Motor neuron (in vitro differentiated cells): ENCODE measurements at regions not wholly inside any gene's neighbourhood (a gene's known extent, or its start where the extent isn't known, plus 50 kb on each side); places are given as distances from the start of the nearest gene placed in this dataset.

Experiments used
- ATAC-seq, 8 experiments: fragments of 200-7000 bp; cut with Tn5 transposase; replicated peaks in 6 of 8; 2 replicates each; pipeline ENCODE4 v1.8.0; 2021; ENCODE audit warnings: mild to moderate bottlenecking in 8 of 8, moderate library complexity in 8 of 8
- H3K27ac ChIP-seq, 2 donors: fragments of 250-450 bp; sonication (Bioruptor Pico); 2 replicates each; pipeline ENCODE4 v1.9.0; 2021; ENCODE audit warnings: antibody characterized with exemption in 2 of 2, mild to moderate bottlenecking in 2 of 2, moderate library complexity in 1 of 2
- H3K4me1 ChIP-seq, 2 donors: fragments of 250-450 bp; sonication (Bioruptor Pico); replicated peaks in 1 of 2; 2 replicates each; pipeline ENCODE4 v1.6.1; 2021; ENCODE audit warnings: antibody characterized with exemption in 2 of 2, mild to moderate bottlenecking in 2 of 2, moderate library complexity in 1 of 2
- H3K4me3 ChIP-seq, 5 donors: fragments of 250-450 bp; sonication (Bioruptor Pico); 2 replicates each; pipeline ENCODE4 v1.9.0; 2021; ENCODE audit warnings: antibody characterized with exemption in 5 of 5, mild to moderate bottlenecking in 5 of 5, moderate library complexity in 4 of 5
- WGBS, 10 experiments: fragments of 450-650 bp; shearing (Covaris generic); methylation state at CpG; one replicate each; pipeline ENCODE4 v1.0.0; 2022; 5-methylcytosine and 5-hydroxymethylcytosine counted together
- in situ Hi-C, 9 experiments: fragments of 400-800 bp; cut with MboI; loops; one replicate each; pipeline ENCODE4 v1.15.0; 2021; ENCODE audit warnings: low sequenced_read_pairs in 9 of 9, low pct_unique_long_range_greater_than_20kb in 2 of 9; ENCODE audit not compliant: unreplicated experiment in 9 of 9

GRCh38 chr9:96047116-96047639, 171.7 kb downstream of the ERCC6L2 start:
- Histone ChIP-seq H3K27ac (peak overlapping the region in 1 of 2 donors; percentile 71), H3K4me3 (no peak overlapping the region), H3K4me1 (peaks cover 26 to 38% of the 10 kb centered on the region in 2 donors)
- in situ Hi-C loops: no loop called here
- ATAC-seq: no peak
- WGBS, 10 experiments: 0 to 93% (median 70%) methylated on average over 1 to 9 of the region's 16 CpGs; no CpG with 5 or more reads in 3 of the 10 experiments

GRCh38 chr9:96045811-96046210, 170.3 kb downstream of the ERCC6L2 start:
- no peak for ATAC-seq
- in situ Hi-C loops: no loop called here
- peaks cover 36 to 51% of the 10 kb centered on the region in 2 donors for H3K4me1 ChIP-seq
- no peak overlapping the region for H3K4me3 ChIP-seq
- WGBS, 10 experiments: 0 to 100% (median 90%) methylated on average over 1 to 4 of the region's 5 CpGs
- no peak overlapping the region for H3K27ac ChIP-seq

DNA sequence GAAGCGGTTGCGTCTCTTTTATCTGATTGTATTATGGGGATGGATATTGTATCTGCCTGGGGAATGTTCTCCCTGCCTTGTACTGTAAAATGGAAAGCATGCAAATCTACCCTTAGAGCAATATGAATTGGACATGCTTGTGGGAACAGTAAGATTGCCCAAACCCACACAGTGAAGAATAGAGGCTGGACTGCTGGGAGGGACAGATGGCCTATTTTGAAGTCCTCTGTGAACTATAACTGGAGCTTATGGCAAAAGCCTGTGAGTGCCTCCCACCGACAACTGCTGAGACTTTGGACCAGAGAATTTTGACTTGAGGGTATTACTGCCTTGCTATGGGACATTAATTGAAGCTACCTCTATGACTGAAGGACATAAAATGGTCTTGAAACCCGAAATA, 168.9 kb downstream of the ERCC6L2 start:
- Histone ChIP-seq H3K4me1 (peaks cover 45 to 53% of the 10 kb centered on the region in 2 donors), H3K4me3 (no peak overlapping the region), H3K27ac (no peak overlapping the region)
- WGBS, 10 experiments: 45 to 100% (median 90%) methylated on average over 2 to 4 of the region's 4 CpGs; no CpG with 5 or more reads in 2 of the 10 experiments
- in situ Hi-C loops: no loop called here
- no peak for ATAC-seq

- in situ Hi-C loops: no loop called here
- H3K4me1 ChIP-seq: peaks cover 19 to 26% of the 10 kb centered on the region in 2 donors
- ATAC-seq: peak; percentile 70 to 87 (median 76)
- 7 to 52% (median 36%) methylated on average over 1 to 14 of the region's 21 CpGs; no CpG with 5 or more reads in 1 of the 10 experiments for WGBS, 10 experiments
- H3K4me3 ChIP-seq: no peak overlapping the region
- peak overlapping the region; percentile 7 to 51 for H3K27ac ChIP-seq
These were observed 165.3 kb downstream of the ERCC6L2 start for GRCh38 chr9:96040591-96041461.

DNA sequence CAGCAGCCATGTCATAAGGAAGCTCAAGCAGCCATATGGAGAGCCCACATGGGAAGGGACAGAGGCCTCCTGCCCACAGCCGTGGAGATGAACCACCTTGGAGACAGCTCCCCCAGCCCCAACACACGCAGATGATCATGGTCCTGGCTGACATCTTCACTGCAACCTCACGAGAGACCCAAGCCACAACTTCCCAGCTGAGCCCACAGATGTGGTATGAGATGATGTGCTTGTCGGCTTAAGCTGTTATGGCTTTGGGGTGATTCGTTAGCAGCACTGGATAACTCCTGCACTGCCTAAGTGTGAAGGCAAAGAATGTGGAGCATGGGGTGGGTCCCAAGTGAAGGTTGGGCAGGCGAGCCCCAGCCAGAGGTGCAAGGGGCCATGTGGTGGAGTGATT, 163.4 kb downstream of the ERCC6L2 start:
- no peak overlapping the region for H3K27ac ChIP-seq
- in situ Hi-C loops: no loop called here
- 60 to 100% (median 100%) methylated on average over 1 to 3 of the region's 6 CpGs; no CpG with 5 or more reads in 3 of the 10 experiments for WGBS, 10 experiments
- peaks cover 19 to 28% of the 10 kb centered on the region in 2 donors for H3K4me1 ChIP-seq
- ATAC-seq: no peak
- H3K4me3 ChIP-seq: no peak overlapping the region

- H3K4me3 ChIP-seq: no peak overlapping the region
- H3K4me1 ChIP-seq: peaks cover 19 to 29% of the 10 kb centered on the region in 2 donors
- in situ Hi-C loops: no loop called here
- H3K27ac ChIP-seq: no peak overlapping the region
- no peak for ATAC-seq
- WGBS, 10 experiments: 20 to 100% (median 87%) methylated on average over 1 to 5 of the region's 7 CpGs; no CpG with 5 or more reads in 2 of the 10 experiments
These were observed 162.8 kb downstream of the ERCC6L2 start for GRCh38 chr9:96038271-96038670.

DNA sequence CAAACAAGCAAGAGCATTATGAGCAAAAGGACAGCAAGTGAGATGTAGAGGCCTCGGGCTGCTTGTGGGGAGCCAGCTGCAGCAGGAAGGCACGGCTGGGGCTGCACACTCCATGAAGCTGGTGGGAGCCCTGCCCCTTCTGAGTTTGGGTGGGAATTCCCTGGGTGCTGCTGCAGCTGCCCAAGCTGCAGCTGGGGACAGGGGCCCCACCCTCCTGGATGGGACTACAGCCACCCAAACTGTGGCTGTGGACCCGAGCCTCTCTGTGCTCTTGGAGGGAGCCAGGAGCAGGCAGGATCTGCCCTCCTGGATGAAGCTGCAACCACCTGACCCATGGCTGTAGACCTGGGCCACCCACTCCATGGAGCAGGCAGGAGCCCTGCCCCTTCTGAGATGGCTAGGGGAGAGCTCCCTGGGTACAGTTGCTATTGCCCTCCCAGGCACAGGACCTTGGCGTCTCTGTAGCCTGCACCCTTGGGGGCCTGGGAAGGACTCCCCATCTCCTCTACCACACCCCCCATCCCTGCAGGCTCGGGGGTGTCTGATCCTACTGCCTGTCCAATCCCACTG, 159.1 kb downstream of the ERCC6L2 start:
- in situ Hi-C loops: no loop called here
- no peak overlapping the region for H3K27ac ChIP-seq
- H3K4me1 ChIP-seq: peaks cover 0 to 3% of the 10 kb centered on the region in 2 donors
- WGBS, 10 experiments: 0 to 100% (median 67%) methylated on average over 1 to 3 of the region's 5 CpGs; no CpG with 5 or more reads in 6 of the 10 experiments
- no peak overlapping the region for H3K4me3 ChIP-seq
- ATAC-seq: peak in 1 of 8 experiments; percentile 22

DNA sequence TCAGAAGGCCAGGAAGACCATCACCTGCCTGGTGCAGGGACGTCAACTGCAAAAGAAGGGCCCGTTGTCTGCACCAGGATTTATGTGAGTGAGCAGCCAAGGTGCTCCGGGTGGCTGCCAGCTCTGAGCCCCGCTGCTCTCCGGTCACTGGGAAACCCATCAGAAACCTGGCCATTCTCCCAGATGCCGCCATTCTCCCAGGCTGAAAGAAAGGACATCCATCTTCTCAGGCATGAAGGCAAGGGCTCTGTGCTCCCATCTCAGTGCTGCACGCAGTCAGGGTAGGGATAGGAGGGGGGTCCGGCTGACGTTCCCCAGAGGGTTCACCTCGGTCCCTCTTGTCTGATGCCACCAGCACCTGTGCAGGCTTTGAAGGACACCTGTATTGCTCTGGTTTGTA, 158.4 kb downstream of the ERCC6L2 start:
- in situ Hi-C loops: no loop called here
- no peak overlapping the region for H3K27ac ChIP-seq

GRCh38 chr9:96031916-96032534, 156.5 kb downstream of the ERCC6L2 start:
- peaks cover 0 to 9% of the 10 kb centered on the region in 2 donors for H3K4me1 ChIP-seq
- H3K4me3 ChIP-seq: no peak overlapping the region
- in situ Hi-C loops: no loop called here
- H3K27ac ChIP-seq: no peak overlapping the region
- 40 to 94% (median 75%) methylated on average over 1 to 10 of the region's 15 CpGs; no CpG with 5 or more reads in 3 of the 10 experiments for WGBS, 10 experiments
- no peak for ATAC-seq

More for the DNA sequence above, 158.4 kb downstream of the ERCC6L2 start:
- H3K4me3 ChIP-seq: no peak overlapping the region
- peaks cover 0 to 3% of the 10 kb centered on the region in 2 donors for H3K4me1 ChIP-seq
- peak in 2 of 8 experiments; percentile 56 to 77 for ATAC-seq
- WGBS, 10 experiments: 71 to 90% (median 83%) methylated on average over 2 to 7 of the region's 10 CpGs; no CpG with 5 or more reads in 5 of the 10 experiments

GRCh38 chr9:96031366-96031824, 155.9 kb downstream of the ERCC6L2 start:
- peak in 6 of 8 experiments; percentile 25 to 95 (median 72) for ATAC-seq
- Histone ChIP-seq H3K4me1 (peaks cover 0 to 10% of the 10 kb centered on the region in 2 donors), H3K27ac (no peak overlapping the region), H3K4me3 (no peak overlapping the region)
- in situ Hi-C loops: no loop called here
- WGBS, 10 experiments: 0 to 100% (median 80%) methylated on average over 1 to 3 of the region's 6 CpGs; no CpG with 5 or more reads in 3 of the 10 experiments

DNA sequence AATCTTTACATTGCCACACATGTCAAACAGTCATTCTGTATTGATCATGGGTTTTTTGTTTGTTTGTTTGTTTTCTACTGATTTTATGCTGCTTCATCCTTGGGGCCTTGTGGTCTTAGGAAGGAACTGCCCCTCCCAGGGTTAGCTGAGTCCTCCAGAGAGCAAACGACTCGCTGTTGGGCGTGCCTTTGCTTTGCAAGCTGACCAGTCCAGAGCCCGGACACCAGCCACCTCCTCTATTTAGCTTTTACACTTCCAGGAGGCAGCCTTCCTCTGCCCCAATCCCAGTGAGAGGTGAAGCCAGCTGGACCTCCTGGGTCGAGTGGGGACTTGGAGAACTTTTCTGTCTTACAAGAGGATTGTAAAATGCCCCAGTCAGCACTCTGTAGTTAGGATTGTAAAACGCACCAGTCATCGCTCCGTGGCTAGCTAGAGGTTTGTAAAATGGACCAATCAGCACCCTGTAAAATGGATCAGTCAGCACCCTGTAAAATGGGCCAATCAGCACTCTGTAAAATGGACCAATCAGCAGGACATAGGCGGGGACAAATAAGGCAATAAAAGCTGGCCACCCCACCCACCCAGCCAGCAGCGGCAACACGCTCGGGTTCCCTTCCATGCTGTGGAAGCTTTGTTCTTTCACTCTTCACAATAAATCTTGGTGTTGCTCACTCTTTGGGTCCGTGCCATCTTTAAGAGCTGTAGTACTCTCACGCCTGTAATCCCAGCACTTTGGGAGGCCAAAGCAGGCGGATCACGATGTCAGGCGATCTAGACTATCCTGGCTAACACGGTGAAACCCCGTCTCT, 154.4 kb downstream of the ERCC6L2 start:
- no peak overlapping the region for H3K27ac ChIP-seq
- in situ Hi-C loops: no loop called here
- 72 to 100% (median 89%) methylated on average over 1 to 16 of the region's 19 CpGs; no CpG with 5 or more reads in 1 of the 10 experiments for WGBS, 10 experiments

More for the DNA sequence above, 154.4 kb downstream of the ERCC6L2 start:
- peaks cover 0 to 10% of the 10 kb centered on the region in 2 donors for H3K4me1 ChIP-seq
- no peak for ATAC-seq
- H3K4me3 ChIP-seq: no peak overlapping the region
